ENCODE measurements at regions not wholly inside any gene's neighbourhood (a gene's known extent, or its start where the extent isn't known, plus 50 kb on each side); places are given as distances from the start of the nearest gene placed in this dataset.
A peak's percentile ranks its signal among the peaks of the same experiment; 100 is the strongest.

DNA sequence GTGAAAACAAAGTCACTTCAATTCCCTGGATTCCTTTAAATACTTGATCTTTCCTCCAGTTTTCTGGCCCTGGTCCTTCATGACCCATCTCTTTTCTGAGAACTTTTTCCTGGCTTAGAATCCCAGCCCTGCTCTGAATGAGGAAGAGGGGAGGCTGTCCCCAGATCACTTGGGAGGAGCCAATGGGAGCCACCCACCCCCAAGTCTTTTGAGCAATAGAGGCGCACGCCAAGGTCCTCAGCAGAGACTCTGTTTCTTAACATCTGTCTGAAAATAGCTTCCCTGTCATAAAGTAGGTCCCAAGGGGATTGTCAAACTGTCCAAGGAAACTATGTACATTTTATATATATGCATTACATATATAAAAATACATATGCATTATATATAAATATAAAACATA lies 126.8 kb downstream of the ADRA2A start:
- DNase-seq (ENCODE audit: low spot score) = no peak

DNA sequence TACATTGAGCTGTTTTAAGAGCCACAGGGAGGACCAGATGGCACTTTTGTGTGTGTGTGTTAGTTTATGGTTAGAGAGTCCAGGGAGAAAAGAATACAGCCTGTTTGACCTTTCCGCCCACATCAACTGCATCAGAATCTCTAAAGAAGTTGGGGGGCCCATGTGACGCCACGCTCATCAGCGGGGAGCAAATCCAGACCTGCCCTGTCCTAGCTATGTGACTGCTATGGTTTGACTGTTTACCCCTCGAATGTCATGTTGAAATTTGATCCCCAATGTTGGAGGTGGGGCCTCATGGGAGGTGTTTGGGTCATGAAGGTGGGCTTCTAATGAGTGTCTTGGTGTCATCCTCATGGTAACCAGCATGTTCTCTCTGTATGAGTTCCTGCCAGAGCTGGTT lies 128.0 kb downstream of the ADRA2A start:
- no peak for DNase-seq (ENCODE audit: low spot score)

DNA sequence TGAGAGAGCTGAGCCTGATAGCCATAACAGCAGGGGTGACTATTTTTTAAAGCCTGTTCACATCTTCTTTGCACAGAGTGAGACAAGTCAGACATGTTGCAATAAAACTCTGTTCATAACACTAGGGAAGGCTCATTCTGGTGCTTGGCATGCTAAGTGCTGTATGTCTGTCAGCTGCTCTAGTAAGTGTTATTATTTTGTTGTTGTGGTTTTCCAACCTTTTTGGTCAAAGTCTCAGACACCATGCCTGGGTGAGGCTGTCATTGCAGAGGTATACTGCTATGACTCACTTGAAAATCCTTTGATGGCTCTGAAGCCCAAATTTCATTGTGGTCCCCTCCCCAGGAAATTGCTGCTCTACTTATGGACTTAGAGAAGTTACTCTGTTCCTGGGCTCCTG lies 129.7 kb downstream of the ADRA2A start:
- DNase-seq (ENCODE audit: low spot score) = no peak

DNA sequence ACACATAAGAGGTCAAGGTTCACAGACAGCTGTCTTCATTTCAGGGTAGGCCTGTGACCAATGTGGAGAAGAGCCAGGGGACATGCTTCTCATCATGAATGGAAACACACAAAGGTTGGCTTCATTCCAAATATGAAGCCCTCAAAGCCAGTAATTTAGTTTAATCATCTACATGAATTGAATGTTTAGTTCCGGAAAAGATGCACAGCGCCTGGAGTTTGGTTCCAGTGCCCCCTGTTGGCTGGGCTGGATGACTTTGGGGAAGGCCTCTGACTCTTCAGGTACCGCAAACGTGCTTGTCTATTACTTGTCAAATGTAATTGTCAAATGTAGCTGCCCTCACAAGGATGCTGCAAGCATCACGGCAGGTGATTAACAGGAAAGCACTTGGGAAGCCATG lies 130.7 kb downstream of the ADRA2A start:
- peak; percentile 2 for DNase-seq (ENCODE audit: low spot score)

DNA sequence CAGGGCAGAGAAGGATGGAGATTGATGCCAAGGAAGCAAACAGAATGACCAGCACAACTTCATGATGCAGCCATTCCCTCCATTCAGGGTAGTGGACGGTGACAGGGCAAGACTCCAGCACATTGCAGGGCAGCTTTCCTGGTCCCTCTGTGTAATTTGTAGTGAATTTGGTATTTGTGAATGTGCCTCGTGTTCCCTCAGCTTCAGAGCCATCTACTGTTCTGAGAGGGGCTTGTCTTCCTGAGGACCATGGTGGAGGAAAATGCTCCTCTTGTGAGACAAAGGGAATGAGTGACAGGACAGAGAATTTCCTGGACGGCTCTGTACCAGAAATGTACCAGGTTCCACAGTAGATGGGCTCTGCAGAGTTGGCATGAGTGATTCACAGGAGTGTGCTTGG lies 132.1 kb downstream of the ADRA2A start:
- DNase-seq (ENCODE audit: low spot score) = no peak

DNA sequence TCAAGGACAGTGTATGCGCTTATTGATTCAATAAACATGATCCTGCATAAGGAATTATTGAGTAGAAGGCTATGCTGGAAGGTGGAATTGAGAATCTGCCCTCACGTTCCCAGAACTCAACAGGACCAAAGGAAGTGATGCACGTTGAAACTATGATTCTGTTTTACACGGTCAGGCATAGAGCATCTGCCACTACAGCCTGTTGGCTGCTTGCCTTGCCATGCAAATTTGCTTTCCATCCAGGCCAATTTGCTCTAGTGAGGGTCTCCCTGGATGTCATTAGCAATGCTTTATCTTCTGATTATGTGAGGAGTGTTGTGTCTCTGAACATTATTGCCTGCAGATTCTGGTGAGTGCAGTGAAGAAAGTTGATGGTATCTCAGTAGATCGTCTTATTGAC lies 132.9 kb downstream of the ADRA2A start:
- DNase-seq (ENCODE audit: low spot score) = no peak

DNA sequence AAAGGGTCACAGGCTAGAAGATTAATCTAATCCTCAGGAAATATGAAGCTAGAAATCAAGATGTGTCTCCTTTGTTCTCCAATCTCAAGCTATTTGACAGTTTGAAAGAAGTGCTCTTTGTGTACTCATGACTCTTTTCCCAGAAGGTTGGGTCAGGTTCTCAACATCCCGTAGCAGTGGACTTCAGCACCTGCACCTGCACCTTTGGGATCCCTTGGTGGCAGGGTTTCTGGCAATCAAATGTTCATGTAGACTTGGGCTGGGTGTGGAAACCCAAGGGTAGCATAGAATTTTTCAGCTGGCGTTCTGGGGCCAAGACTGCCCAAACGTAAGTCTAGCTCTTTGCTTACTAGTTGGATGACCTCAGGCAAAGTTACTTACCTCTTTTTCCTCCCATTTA lies 134.4 kb downstream of the ADRA2A start:
- no peak for DNase-seq (ENCODE audit: low spot score)

DNA sequence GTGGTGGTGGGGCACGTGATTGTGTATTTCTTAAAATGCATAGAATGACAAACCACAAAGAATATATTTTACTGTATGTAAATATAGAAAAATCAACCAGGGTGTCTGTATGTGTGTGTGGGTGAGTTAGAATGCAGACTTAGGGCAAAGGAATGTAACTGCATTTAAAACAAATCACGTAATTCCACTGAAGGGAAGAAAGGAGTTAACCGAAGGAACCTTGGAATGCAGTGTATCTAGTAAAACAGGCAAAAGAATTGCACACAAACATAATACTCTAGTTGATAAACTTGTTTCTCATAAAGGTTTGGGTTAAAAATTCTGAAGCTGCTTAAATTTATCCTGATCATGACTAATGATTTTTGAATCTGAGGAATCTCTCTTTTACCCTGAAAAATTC lies 134.9 kb downstream of the ADRA2A start:
- DNase-seq (ENCODE audit: low spot score) = peak; percentile 9

DNA sequence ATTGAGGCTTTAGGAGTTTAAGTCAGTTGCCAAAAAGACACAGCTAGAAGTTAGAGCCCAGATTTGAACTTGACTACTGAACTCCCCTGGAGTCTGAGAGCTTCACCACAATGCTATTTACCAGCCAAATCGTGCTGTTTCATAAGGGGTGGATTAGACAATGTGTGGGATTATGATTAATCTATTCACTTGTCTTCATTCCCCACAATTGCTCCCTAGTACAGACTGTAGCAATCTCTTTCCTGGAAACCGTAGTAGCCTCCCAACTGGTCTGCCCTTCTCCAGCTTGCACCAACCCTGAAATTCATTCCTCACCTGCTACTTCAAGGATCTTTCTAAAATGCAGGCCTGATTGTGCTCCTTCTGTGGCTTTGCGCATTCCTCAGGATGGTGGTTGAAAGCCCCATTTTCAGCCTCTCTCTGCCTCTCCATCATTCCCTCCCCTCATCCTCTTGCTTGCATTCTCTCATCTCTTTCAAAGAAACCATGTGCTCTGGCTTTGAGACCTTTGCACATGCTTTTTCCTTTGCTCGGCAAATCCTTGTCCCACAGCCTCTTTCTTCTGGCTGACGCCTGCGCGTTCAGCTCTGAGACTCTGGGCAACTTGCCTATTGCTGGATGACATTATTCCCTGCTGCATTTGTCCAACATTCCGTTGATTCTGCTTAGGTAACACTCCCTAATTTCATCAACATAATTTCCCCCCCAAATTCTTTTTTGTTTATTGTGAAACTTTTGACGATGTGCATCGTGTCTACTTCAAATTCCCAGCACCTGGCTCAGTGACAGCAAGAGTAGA lies 145.1 kb downstream of the ADRA2A start:
- DNase-seq (ENCODE audit: low spot score) = no peak

DNA sequence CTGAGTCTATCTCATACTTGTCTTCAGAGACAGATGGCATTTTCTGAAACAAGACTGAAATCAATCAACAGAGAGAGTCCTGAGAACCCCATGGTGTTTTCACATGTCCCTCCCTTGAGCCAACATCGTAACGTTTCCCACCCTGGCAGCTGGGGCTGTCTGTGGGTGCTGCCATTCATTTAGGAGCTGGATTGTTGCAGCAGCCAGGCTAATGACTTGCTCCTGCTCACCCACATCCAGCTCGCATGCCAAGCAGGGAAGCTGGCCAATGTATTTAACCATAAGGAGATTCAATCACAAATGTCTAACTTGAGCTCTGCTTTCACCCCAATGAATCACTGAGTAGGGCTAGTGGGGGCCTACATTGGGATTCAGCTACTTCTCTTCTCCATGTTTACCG lies 146.1 kb downstream of the ADRA2A start:
- DNase-seq (ENCODE audit: low spot score) = no peak

DNA sequence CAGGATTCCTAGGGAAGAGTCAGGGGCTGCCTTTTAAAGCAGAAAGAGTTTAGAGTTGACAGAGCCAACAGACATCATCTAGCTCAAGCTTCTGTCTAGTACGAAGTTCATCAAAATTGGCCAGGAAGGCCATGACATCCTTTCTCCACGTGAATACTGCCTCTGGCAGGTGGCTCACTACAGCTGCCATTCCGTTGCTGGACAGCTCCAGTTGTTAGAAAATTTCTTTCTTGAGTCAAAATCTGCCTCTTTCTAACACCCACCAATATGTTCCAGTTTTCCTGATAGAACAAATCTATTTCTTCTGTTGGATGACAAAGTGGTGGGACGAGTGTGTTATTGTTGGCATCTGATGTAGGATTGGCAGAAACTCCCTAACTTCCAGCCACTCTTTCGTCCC lies 154.9 kb downstream of the ADRA2A start:
- DNase-seq (ENCODE audit: low spot score) = no peak

DNA sequence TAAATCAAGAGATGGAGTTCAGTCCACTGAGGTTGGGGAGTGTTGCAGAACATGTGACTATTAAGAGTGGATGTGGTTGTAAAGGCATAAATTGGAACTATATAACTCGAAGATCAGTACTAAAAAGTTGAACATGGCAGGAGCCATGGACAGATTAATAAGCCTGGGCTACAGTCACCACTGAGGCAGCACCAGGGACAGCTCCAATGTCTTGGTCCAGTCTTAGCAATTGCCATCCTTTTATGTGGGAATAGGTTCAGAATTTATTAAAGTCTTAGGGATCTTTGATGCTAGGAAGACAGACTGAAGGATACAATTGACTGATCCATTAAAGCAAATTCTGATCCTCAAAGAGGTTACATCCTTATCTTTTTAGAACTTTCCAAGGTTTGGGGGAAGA lies 156.6 kb downstream of the ADRA2A start:
- DNase-seq (ENCODE audit: low spot score) = no peak

DNA sequence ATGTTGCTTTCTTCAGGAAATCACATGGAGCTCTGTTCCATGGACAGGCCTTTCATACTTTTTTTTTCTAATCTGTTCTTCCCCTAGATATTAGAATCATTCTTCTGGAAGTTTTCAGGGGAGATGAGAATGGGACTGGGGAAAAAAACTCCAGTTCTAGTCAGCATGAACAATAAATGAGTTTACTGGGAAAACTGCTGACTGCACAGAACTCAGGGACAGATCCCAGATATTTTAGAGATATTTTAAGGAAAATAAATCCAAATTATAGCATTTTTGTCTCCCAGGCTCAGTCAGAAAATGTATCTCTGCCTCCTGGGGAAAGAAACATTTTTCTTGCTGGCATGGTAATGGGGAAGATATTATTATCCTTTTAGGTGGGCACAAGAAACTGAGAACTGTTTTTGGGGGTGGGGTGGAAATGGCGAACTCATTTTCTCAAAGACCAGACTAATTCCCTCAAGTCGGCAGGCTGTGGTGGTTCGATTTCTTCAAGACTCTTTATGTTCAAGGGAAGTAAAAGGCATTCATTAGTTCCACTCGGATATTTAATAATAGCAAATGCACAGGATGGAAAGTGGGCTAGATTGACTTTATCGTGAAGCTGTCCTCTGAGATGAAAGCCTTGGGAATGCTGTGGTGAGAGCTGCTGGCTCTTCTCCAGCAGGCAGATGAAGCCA lies 157.5 kb downstream of the ADRA2A start:
- DNase-seq (ENCODE audit: low spot score) = no peak

DNA sequence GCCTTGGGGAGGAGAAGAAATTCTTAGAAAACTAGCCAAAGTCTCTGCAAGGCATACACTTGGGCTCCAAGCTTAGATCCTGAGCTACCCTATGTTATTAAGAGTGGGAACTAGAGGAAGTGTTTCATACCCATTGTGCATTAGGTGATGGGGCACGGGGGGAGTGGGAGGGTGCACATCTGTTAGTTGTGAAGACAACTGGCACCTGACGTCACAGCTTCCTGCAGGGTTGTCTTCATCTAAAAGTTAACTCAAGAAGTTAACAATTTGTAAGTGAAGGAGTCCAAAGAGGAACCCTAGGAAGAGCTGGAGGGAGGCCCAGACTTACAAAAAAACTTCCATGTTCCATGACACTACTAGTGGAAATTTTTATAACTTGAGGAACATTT lies 158.1 kb downstream of the ADRA2A start:
- no peak for DNase-seq (ENCODE audit: low spot score)

DNA sequence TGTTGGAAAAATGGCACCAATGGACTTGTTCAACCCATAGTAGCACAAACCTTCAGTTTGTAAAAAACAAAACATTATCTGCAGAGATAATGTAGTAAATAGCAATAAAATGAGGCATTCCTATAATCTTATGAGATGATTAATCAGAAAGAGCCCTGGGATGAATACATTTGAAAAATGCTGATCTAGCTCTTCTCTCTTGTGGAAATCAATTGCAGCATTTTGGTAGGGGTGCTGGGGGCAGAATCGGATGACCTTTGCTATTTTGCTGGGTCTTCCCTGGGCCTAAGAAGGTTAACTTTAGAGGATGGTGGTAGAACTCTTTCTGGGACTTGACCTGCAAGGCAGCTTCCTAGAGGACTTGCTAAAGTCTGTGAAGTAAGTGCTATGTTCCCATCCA lies 163.5 kb downstream of the ADRA2A start:
- no peak for DNase-seq (ENCODE audit: low spot score)

DNA sequence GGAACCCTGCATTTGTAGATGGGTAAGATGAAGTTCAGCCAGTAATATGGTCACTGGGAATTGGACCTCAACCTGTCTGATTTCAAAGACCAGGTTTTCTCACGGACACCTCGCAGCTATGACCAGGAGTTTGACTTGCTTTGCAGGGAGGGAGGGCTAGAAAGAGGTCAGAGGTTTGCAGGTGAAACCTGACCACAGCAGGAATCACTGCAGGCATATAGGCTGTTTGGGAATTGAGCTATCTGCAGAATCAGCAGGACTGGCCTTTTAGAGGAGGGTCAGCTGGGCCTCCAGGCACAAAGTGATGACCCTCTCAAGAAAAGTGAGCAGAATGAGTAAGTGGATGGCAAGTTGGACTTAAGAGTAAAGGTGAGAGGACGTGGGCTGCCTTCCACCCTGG lies 166.3 kb downstream of the ADRA2A start:
- DNase-seq (ENCODE audit: low spot score) = no peak

DNA sequence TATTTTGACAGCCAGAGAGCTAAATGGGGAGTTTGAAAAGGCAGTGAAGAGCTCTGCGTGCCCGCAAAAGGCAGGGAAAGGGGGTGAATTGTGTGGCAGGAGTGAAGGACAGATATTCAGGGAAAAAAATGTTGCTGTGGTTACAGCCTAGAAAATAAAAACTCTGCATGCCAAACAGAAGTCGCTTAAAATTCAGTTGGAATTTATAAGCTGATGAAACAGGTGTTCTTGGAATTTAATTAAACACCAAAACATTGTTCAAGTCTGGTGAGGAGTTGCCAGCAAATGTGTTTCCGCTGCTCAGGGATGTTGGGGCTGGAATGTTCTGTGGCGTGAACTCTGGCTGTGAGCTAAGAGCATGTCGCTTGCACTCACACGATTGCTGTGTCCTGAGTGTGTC lies 169.3 kb downstream of the ADRA2A start:
- no peak for DNase-seq (ENCODE audit: low spot score)

DNA sequence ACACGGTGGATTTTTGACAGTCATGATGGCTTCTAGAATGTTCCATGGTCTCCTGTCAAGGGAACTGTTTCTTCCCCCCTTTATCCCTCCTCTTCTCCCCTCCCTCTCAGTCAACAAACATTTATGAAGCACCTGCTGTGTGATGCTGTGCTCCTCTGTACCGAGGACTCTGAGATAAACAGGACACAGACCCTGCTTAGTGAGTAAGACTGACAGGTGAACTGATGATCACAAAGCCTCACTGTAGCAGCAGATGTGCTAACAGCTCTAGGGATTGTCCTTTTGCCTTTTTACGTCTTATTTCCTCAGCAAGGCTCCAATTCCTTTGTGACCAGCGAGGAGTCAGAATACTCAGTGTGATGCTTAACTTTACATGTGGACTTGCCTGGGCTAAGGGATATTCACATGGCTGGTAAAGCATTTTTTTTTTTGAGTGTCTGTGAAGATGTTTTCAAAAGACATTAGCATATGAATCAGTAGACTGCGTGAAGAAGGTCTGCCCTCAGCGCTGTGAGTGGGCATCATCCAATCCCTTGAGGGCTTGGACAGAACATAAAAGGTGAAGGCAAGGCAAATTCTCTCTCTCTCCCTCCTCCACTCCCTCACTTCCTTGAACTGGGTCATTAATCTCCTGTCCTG lies 170.1 kb downstream of the ADRA2A start:
- DNase-seq (ENCODE audit: low spot score) = no peak

DNA sequence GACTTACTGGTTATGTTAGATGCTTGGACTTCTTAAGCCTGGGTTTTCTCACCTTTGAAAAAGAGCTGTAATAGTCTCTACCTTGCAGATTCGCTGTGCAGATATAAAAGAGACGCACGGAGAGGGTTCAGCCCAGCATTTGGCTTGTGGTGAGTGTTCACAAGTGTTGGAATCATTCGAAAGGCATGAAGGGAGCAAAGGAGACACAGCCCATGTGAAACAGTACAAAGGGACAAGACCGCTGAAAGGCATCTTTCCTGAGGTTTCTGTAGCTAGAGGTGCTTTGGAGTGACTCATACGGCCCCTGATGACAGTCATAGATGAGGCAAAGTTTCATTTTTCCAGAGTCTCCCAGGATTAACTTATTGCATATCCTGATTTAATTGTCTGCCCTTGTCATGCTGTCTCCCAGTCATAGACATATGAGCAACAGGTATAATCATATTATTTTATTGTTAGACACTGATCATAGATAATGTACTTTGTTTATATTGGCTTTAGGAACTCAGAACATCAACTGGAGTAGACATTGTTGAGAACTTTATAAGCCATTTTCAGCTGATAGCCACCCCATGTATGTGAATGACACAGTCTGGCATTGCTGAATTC lies 171.1 kb downstream of the ADRA2A start:
- DNase-seq (ENCODE audit: low spot score) = no peak

DNA sequence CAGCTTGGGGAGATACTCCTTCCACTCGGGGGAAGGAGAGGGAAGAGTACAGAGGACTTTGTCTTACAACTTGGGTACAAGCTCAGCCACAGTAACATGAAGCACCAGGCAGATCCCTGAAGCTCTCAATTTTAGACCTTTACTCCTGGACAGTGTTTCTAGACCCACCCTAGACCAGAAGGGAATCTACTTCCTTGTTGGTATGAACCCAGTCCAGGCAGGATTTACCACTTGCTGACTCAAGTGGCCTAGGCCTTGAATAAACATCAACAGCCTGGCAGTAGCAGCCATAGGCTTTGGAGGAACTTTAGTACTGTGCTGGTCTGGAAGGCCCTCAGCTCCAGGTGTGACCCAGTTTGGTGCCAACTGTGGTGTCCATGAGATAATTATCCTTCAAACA lies 173.1 kb downstream of the ADRA2A start:
- no peak for DNase-seq (ENCODE audit: low spot score)

DNA sequence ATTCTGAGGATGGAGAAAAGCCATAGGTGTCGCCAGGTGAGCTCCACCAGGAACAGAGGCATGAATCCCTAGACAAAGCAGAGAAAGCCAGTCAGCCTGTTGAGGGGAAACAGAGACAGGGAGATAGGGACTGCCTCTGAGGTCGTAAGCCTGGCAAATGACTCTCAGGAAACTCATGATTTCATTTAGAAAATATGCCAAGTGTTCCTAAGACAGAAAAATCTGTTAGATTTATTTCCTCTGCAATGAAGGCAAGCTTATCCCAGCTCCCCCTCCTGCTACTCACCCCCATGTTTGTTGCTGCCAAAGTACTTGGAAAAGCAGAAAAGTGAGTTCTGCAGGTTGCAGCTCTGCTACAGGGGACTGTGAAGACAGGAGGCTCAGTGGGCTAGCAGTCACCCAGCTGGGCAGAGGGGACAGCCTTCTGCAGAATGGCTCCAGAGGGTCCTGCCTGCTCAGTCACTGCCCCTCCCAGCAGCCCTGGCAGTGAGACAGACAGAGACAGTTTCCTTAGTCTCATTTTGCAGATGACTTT lies 184.3 kb downstream of the ADRA2A start:
- DNase-seq (ENCODE audit: low spot score) = no peak

DNA sequence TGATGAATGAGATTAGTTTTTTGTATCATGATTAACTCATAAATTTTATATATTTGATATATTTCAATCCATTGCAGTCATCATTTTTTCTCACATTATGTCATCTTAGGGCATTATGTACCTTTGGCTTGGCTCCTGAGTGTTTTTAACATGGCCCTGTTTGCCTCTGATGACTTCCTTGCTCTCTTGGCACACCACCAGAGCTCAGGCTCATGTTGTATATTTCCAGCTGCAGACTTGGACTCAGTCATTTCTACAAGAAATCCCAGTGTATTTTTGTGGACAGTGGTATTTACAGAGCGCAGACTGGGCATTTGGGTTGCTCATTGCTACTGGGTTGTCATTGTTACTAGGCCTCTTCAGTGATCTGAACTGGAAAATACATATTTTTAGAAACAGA lies 188.5 kb downstream of the ADRA2A start:
- no peak for DNase-seq (ENCODE audit: low spot score)

DNA sequence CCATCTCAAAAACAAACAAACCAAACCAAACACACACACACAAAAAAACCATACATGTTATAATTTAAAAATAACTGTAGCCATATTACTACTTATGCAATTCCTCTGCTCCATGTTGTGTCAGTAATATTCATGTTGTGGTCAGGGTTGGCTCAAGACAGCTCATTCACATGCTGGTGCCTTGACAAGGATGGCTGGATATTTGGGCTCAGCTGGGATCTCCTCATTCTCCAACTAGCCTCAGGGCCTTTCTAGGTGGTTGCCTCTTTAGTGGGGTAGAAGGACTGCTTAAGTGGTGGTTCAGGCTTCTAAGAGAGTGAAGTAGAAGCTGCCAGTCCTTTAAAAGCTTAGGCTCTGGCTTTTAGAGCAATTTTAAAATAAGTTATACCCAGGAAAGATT lies 189.3 kb downstream of the ADRA2A start:
- DNase-seq (ENCODE audit: low spot score) = no peak
